Stimulated activated CD8-positive, alpha-beta memory T cell treated with anti-CD3 and anti-CD28 coated beads, Interleukin-12 subunit alpha, Interleukin-12 subunit beta, amount 100 ng/mL, for 4 hours (primary cell): ENCODE measurements at regions not wholly inside any gene's neighbourhood (a gene's known extent, or its start where the extent isn't known, plus 50 kb on each side); places are given as distances from the start of the nearest gene placed in this dataset.
A peak's percentile ranks its signal among the peaks of the same experiment; 100 is the strongest.

Source experiments
- DNase-seq: peaks from one replicate; pipeline ENCODE4 v3.0.0-alpha.2; 2020; ENCODE audit warnings: low read depth

DNA sequence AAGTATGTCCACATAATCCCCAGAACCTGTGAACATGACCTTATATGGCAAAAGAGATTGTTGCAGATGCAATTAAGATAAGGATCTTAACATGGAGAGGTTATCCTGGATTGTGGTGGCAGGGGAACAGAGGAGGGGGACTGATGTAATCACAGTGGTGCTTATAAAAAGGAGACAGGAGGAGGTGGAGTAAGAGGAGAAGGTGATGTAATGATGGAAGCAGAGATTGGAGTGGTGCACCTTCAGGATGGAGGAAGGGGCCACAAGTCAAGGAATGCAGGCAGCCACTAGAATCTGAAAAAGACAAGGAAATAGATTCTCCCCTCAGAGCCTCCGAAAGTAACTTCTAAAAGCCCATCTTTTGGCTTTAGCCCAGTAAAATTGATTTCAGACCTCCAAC is 388.4 kb downstream of the BCOR start:
- DNase-seq, result no peak

DNA sequence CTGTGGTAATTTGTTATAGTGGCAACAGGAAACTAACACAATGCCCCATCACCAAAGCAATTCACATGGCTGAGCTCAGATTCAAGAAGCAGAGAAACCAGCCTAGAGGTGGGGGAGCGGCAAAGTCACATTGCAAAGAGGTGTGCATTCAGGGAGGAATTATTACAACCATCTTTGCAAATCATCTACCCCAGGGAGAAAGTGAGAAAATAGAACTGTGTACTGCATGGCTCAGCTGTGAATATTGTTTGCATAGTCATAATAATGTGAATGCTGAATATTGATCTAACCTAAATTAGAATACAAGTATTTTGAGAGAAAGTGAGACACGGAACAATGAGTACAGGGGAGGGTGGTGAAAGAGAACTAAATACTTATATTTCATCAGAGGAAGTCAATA is 387.9 kb downstream of the BCOR start:
- DNase-seq, result no peak

DNA sequence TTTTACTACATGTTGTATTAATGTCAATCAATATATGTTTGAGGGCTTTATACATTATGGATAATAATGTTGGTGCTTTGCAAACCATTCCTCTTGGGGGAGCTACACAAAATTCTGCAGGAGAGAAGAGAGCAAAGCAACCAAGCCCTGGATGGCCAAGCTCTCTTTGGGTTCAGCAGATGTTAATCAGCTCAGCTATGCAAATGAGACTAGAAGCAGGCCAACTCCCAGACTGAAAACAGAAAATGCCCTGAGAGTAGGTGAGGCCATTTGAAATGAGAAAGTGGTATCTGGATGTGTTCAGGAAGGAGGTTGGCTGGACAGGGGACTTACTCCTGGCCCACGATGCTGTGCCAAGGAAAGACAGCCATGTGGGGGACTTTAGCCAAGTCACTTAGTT is 387.0 kb downstream of the BCOR start:
- no peak for DNase-seq

- DNase-seq, result no peak
Observed at GRCh38 chrX:39714471-39714870, 383.3 kb downstream of the BCOR start.

DNA sequence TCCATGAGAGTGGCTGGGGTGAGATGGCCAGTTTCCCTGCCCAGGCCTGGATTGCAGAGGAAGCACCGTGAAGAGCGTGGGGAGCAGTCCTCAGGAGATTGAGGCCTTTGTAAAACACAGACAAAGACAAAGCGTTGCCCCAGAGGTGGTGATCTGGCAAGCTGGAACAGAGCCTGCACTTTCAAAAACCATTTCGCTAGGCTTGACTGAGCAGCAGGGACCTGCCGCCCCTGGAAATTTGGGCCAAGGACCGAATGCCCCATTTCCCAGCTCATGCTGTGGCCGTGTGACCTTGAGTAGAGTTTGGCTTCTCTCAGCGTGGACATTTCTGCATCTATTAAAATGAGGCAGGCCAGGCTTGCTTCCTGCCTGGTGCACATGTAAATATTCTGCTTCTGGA is 381.4 kb downstream of the BCOR start:
- no peak for DNase-seq

DNA sequence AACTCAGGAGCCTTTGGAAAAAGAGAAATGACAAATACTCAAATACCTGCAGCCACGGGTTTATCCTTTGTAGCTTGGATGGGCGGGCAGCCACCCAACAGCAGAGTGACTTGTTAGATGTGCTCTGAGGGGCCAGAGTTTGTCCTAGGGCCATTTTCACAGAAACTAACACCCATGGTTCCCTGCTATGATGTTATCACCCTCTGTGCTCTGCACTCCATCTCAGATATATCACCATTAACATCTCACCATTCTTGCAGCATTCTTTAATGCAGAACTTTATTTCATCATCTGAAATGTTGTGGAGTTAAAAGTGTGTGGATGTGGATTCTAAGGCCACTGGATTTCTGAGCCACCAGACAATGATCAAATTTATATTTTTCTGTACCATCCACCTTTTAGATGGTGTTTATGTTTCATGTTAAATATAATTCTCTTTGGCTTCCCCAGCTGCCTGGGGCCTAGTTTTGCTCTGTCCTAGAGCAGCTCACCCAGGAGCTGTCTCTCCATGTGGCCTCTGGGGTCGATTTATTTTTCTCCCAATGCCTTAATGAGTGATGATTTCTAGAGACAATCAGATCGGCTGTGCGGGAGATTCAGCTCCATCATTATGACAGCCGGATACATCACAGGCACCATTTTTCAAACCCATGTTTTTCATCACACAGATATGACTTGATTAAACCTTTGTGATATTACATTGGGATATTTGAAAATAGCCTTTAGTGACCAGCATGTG is 380.8 kb downstream of the BCOR start:
- no peak for DNase-seq

GRCh38 chrX:39718981-39719380 is 378.8 kb downstream of the BCOR start:
- no peak for DNase-seq

DNA sequence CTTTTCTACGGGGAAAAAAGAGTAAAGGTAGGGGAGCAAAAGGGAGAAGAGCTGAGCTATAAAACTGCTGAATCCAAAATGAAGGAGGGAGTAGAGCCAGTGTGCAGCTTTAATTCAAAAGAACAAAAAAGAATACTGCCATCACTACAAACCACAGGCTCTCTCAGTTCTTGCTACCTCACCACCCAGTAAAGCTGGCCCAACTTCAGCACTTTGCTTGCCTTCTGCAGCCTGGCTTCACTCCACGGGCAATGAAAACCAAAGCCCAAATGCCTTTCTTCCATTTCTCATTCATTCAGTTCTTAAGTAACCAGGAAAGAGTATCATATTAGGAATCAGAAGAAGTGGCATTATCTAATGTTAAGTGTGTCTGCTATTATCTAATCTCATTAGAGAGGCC is 376.8 kb downstream of the BCOR start:
- no peak for DNase-seq

- no peak for DNase-seq
Observed at GRCh38 chrX:39721566-39722279, 376.0 kb downstream of the BCOR start.

DNA sequence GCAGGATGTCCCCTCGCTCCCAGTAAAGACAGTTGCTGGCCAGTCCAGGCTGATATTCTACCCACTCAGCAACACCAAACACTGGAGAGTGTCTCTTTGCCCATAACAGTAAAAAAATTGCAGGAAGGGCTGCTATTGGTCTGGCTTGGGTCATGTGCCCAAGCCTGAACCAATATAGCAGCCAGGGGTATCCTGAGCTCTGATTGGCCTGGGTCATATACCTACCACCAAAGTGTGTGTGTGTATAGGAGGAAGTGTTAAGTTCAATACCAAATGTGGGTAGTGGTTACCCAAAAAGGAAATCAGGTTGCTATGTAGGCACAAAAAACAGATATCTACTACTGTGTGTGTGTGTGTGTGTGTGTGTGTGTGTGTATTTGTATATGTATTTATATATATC is 373.2 kb downstream of the BCOR start:
- DNase-seq, result no peak

- DNase-seq, result no peak
Observed at GRCh38 chrX:39725114-39725513, 372.6 kb downstream of the BCOR start.

GRCh38 chrX:39725928-39726619 is 371.7 kb downstream of the BCOR start:
- no peak for DNase-seq

DNA sequence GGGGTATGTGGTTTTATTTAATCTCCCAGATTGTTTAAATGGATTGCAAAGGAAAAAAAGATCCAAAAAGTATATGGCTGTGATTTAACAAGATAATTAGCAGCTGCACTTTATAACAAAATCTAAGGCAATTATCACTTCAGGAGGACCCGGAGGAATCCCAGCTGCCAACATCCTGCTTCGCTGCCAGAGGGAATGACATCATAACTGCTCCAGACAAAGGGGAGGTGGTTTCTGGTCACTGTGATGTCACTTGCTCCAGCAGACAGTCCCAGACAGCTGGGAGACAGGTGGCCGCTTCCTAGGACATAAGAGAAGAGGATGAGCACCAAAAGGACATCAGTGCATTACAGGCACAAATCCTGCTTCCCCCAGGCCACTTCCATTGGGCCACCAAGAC is 371.0 kb downstream of the BCOR start:
- no peak for DNase-seq

DNA sequence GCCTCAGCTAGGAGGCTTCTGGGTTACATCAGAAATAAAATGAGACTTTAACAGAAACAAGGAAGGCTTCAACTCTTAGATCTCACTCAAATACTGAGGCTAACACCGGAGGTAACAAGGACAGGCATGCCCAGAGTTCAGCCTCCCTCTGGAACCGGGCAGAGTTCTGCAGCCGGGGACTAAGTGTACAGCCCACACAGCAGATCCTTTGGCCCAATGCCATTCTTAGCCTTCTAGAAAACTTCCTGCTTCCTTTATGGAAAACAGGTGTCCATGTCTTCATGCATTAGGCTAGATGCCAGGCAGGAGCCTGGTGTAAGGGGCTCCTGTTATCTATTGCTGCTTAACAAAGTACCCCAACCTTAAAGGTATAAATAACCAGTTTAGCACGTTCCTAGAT is 369.7 kb downstream of the BCOR start:
- no peak for DNase-seq

DNA sequence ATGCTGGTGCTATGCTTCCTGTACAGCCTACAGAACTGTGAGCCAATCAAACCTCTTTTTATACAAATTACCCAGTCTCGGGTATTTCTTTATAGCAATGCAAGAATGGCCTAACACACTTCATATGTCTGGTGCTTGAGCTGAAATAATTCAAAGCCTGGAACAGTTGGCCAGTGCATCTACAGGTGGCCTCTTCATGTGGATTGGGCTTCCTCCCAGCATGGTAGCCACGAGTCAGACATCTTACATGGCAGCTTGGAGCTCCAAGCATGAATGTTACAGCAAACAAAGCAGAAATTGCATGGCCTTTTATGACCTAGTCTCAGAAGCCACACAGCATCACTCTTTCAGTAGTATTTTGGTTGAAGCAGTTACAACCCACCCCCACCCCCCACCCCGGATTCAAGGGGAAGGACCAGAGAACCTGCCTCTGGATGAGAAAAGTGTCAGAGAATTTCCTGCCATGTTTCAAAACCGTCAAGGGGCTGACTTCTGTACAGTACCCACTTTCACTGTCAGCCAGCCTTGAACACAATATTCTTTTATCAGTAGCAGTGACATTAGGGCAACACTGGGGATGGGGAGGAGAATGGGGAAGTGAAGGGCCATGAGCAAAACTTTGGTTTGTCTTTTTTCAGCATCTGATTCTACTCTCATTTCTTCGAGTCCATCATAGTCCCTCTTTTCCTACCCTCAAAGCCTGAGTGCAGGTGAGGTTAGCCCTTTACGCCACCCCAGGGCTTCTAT is 368.7 kb downstream of the BCOR start:
- DNase-seq, result no peak

- no peak for DNase-seq
Observed at GRCh38 chrX:39729981-39730661, 367.6 kb downstream of the BCOR start.

DNA sequence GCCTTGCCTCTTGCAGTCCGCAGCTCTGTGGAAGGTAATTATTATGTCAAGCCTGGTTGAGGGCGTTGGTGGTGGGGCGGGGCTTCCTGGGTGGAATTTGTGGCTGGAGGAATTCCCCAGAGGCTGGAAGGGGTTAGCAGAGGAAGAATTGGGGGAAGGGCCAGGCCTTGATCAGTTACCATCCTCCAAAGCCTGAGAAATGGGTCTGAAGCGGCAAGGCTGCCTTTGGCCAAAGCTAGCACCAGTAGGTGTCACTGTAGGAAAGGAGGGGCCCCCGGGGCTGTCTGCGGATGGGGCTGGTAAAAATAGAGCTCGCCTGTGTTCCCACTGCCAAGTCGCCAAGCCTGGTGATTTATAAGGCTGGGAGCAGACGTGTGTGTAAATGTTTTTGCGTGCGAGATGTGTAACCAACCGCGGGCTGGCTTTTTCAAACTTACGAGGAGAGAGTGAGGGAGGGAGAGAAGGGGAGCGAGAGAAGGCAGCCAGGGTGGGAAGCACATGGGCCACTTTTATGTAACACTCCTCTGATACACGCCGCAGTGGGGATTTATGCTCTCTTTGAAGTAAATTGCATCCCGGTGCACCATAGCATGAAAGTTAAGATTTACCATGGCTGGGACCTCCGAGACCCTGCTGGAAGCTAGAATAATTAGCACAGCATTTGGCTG is 367.0 kb downstream of the BCOR start:
- peak; percentile 19 for DNase-seq

- DNase-seq, result no peak
Observed at GRCh38 chrX:39731330-39731667, 366.5 kb downstream of the BCOR start.

DNA sequence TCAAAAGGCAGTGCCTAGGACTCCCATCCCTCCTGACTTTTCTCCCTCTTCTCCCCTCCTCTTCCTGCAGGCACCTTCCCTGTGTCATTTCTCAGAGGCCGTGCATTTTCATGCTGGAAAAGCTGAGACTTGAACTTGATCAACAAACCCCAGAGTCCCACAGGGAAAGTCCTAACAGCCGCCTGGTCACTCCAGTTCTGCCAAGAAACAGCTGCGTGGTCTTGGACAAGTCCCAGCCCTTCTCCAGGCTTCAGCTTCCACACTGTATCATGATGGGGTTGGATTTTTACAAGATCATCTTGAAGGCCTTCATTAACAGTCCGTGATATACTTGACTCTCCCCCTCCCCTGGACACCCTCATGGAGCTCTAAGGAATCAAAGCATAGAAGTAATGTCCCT is 366.0 kb downstream of the BCOR start:
- no peak for DNase-seq

DNA sequence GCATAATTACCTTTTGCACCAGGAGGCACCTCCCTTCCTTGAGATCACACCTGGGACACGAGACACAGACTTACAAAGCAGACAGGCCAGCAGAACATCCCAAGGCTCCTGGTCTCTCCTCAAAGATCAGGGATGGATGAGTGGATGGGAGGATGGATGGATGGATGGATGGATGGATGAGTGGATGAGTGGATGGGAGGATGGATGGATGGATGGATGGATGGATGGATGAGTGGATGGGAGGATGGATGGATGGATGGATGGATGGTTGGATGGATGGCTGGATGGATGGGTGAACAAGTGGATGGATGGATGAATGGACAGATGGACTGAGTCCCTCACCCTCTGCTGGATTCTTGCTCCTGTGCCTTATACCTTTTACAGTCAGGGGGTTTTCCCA is 364.0 kb downstream of the BCOR start:
- DNase-seq, result no peak

- DNase-seq, result no peak
Observed at GRCh38 chrX:39734174-39734776, 363.5 kb downstream of the BCOR start.
